ENCODE measurements at regions not wholly inside any gene's neighbourhood (a gene's known extent, or its start where the extent isn't known, plus 50 kb on each side); places are given as distances from the start of the nearest gene placed in this dataset.

DNA sequence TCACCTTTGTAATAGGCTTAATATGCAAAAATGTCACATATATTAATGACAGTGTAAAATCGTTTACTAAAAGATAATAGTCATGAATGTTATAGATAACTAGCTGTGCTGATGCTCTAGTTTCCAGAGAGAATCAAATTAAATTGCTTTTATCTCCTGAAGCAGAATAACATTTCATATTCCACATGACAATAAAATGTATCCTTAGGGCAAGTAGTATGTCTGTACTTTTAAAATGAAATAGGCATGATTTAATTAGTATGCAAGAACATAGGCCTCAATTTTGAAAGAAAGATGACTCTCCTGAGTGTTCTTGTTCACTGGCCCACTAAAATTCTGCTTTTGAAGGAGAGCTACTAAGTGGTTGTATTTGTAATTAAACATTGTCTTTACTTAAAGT lies 1027.0 kb downstream of the ARAP2 start:
- no peak for DNase-seq (ENCODE audit: low spot score)

DNA sequence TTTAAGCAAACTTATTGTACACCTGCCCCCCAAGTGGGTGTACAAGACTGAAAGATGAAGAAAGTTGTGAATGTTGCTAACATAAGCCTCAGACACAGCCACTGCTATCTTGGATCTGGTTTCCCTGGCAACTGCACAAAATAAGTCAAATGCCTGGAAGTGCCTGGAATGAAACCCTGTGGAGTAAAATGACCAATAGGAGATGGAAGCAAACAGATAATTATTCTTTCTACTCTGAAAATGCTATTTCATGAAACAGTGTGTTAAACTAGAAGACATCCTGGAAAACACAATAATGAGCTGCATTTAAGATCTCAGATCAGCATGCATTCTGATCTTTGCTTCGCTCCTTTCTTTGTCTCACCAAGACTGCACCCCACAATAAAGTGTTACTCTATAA lies 1016.0 kb downstream of the ARAP2 start:
- no peak for DNase-seq (ENCODE audit: low spot score)

DNA sequence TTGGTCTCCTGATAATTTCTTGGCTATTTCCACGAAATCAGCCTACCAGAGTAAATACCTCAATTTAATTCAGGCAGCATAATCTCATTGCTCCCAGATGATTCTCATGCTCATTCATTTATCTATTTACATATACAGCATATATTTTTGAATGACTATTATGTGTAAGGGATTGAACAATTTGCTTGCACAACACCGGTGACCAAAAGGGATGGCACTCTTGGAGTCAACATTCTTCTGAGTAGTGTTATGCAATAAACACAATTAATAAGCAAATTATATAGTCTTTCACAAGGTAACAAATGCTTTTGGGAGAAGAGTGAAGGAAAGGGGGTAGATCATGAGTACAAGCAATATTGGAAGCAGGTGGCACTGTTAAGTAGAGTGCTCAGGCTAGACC lies 1015.3 kb downstream of the ARAP2 start:
- no peak for DNase-seq (ENCODE audit: low spot score)

DNA sequence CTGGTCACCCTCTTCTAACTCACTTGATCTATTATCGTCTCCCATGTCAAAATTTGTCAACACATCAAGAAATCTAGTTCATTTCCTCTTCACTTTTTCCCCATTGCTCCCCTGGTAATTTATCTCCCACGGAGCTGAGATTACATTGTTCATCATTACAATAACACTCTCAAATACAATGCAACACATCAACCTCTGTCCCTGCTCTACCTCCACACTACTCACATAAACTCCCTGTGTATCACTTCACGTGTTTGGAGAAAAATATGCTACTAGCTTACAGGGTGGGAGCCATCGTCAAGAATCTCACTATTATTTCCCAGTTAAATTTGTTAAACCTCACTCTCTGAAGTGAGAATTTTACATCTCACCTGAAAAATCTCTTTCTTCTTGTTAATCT lies 1006.4 kb downstream of the ARAP2 start:
- DNase-seq (ENCODE audit: low spot score) = no peak

DNA sequence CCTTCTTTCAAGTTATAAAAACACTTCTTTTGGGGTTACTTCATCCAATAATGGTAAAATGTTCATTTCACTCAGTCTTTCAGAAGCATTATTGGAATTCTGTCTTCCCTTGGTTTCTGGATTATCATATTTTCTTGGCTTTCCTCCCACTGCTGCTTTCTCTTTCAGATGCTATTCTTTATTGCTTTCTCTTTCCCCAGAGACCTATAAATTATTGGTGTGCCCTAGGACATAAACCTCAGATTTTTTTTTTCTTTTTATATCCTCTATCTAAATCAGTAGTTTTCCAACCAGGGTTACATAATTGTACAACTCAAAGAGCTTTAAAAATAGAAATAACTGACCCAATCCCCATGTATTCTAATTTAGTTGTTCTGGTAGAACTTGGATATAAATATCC lies 1005.5 kb downstream of the ARAP2 start:
- no peak for DNase-seq (ENCODE audit: low spot score)

DNA sequence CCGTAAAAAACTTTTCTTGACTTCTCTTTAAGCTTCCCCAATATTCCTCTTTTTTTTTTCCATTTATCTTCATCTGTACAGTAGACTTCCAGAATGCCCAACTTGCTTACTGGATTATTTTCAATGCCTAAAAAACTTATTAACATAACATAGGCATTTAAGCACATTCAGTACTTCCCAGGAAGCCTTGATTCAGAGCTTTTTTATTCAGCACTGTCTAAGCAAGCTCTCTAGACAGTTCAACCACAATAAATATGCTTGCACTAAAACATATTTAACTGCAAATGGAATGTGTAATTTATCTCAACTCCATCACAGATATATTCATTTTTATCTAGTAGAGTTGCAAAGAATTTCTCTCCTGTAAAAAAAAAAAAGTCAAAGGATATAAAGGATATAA lies 997.8 kb downstream of the ARAP2 start:
- no peak for DNase-seq (ENCODE audit: low spot score)

DNA sequence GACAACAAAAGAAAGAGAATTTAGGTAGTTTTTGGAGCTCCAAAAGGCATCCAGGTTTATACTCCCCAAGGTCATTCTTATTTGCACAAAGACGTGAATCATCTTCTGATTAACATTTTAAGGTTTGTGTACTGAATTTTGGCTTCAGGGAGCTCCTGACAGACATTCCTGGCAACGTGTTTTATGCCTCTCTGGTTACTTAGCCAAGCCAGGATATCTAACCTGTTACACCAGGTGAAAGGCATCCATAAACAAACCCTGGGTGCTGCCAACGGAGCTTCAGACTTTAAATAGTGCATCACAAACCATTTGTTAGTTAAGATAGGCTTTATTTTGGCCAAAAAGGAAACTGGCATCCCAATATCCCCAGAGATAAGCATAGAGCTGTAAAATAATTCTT lies 997.3 kb downstream of the ARAP2 start:
- DNase-seq (ENCODE audit: low spot score) = no peak

DNA sequence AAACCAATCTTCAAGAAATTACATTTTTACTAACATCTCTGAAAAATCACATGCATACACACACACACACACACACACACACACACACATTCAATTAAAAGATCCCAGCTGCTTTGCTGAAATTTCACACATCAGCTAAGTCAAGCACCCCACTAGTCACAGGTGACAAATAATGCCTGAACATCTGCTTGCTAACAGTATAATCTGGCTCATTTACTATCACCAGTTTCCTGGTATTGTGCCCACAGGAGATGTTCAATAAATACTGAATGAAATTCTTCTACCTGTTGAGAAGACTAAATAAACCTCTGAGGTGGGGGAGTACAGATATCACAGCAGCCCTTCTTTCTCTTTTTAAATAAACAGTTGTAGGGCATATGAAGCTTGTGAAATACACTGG lies 994.0 kb downstream of the ARAP2 start:
- DNase-seq (ENCODE audit: low spot score) = no peak

DNA sequence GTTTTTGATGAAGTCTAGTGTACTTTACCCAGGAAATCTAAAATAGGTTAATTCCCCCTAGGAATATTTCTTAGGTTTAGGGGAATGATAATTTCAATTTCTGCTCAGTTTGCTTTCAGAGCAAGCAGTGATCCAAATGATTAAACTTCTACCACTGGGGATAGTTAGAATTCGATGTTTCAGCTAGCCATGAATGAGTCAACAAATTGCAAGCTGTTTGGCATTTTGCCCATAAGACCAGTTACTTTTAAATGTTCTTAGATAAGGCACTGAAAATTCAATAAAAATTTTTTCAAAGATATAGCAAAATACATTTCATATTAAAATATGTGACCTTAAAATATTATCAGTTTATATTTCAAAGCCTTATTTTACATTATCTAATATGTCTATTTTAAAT lies 993.6 kb downstream of the ARAP2 start:
- DNase-seq (ENCODE audit: low spot score) = no peak

DNA sequence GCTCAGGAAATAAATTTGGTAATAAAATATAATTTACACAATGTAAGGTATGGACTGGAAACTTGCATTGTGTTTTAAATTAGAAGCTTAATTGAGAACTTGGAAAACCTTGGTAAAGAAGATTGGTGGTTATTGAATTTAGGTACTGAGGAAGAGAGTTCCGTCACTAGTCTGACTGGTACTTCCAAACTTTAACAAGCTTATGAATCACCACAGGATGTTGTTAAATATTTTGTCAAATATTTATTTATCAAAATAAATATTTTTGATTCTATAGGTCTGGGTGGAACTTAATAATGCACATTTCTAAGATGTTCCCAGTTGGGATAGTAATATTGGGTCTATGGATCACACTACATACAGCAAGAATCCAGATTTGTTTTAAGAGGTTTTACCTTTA lies 992.2 kb downstream of the ARAP2 start:
- DNase-seq (ENCODE audit: low spot score) = no peak

DNA sequence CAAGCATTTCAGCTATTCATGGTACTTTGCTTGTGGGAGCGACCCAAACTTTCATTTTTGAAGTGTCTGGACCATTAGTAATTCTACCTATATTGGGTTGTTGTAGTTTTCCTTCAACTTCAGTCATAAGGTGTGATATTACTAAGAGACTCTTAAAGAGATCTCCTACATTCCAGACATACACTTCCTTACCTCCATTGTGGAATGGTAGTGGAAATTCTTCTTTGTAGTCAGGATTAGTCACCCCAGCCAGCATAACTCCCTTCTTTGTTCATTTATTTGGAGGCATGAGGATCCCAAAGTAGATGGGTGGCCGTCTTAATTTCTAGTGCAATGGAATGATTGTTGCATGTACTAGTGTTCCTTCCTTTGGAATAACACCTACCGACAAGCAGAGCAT lies 991.4 kb downstream of the ARAP2 start:
- DNase-seq (ENCODE audit: low spot score) = no peak

DNA sequence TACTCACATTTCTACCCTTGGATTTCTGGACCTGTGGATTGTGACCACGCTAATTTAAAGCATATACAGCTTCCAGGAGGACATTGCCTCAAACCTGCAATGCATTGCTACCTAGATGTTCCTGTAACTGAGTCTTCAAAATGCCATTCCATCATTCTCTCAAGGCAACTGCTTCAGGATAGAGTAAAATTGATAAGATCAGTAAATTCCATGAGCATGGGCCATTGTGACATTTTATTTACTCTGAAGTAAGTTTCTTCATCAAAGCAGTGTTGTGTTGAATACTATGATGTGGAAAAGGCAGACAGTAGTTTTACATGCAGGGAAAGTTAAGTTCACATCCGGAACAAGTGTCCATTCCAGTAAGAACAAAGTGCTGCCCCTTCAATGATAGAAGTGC lies 991.0 kb downstream of the ARAP2 start:
- DNase-seq (ENCODE audit: low spot score) = no peak

DNA sequence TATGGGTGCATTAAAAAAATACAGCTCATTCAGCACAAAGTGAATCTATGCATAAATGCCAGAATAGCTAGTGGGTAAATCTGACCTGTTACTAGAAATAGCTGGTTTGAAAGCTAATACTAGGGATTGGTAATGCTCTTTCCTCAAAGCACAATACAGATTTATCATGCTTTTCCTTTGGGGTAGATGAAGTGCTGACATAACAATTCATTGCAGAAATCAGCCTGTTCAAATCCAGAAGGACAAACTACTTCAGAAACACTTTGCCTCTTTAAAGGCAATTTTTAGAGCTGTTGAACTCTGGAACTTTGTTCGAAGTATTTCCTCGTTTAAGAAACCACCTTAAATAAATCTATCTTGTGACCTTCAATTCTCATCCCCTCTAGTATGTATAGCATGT lies 957.9 kb downstream of the ARAP2 start:
- no peak for DNase-seq (ENCODE audit: low spot score)

DNA sequence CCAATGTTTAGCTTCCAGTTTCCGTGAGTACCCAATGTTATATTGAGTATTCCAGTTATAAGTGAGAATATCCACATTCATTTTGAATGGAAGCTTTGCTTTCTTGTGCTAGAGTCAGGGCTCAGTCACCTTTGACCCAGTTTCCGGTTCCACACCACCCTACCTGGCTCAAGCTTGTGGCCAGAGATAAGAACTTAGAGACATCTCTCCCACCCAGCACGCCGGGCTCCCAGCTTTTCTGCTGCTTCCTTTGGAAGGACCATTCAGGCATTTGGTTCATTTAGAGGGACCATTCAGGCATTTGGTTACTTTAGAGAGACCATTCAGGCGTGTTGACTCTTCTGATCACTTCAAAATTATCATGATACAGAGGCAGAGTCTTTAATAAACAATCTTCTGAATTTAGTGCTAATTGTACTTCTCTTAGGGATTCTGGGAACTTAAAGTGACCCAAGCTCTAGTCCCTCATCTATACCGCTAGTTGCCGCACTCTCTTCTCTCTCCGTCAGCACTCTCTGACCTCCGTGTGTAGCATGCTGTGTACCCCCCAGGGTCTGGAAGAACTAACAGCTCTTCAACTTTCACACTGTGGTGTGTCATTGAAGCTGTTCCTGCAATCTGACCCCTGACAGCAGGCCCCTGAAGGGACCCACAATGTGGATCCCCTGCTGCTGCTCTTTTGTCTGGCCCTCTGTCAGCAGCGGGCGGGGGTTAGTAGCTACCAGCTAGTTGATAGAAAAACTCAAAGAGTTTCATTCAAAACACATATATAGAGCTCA lies 943.1 kb downstream of the ARAP2 start:
- no peak for DNase-seq (ENCODE audit: low spot score)

DNA sequence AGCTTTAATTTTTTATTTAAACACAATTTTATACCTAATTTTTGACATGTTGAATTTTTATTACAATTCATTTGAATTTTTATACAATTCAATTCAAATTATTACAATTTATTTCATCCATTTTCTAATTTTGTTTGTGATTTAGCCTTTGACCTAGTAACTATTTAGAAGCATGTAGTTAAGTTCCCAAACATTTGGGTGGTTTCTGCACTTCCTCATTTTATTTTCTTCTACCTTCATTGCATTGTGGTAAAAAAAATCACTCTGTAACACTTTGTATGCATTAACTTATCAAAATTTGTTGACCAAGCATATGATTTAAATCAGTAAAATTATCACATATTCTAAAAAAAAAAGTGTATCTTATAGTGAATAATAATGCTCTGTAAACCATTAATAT lies 928.9 kb downstream of the ARAP2 start:
- DNase-seq (ENCODE audit: low spot score) = no peak

DNA sequence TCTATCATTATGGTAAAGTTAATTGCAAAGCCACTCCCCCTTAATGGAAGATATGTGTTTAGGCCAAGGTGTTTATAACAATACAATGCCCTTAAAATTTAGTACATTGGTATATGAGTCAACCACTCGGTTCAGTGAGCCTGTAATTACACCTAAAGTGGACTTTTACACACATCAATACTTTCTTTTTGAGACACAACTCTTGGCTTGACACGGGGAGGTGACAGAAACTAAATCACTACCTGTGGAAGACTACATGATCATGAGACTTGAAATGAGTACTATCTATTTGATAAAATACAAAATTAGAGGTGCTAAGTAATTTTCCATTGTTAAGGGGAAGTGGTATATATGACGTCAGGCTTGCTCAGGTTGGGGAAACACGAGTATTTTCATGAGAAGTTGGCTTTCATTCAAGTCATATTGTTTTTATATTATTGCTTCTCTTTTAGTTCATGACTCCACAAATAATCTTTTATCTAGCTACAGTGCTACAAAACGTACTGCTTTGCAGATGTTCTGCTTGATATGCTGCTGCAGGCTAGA lies 918.3 kb downstream of the ARAP2 start:
- DNase-seq (ENCODE audit: low spot score) = no peak

DNA sequence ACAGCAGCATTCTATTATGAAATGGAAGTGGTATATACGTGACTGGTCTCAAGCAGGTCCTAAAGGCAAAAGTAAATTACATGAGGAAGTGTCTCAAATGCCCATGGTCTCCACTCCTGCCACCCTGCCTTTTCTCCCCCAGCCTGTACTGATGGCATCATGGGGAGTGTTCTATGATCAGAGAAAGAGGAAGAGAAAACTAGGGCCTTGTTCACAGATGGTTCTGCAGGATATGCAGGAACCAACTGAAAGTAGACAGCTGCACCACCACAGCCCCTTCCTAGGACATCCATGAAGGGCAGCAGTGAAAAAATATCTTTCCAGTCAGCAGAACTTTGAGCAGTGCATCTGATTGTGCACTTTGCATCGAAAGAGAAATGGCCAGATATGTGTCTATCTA lies 901.5 kb downstream of the ARAP2 start:
- no peak for DNase-seq (ENCODE audit: low spot score)

DNA sequence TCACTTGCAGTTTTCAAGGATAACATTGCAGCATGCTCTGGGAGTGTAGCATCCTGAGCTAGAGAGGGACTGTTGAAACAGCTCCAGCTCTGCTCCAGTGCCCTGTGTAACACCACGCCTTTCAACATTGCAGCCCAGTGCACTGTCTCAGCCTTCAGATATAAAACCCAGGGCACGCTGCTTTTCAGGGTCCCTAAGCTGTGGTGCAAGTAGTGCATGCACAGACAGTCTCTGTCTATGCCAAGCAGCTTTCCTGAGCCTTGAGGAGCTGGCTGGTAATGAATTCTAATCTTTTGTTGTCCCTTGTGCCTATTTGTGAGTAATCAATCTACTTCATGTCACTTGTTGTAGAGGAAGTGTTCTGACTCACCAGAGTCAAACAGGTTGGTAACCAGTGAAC lies 897.0 kb downstream of the ARAP2 start:
- DNase-seq (ENCODE audit: low spot score) = no peak

DNA sequence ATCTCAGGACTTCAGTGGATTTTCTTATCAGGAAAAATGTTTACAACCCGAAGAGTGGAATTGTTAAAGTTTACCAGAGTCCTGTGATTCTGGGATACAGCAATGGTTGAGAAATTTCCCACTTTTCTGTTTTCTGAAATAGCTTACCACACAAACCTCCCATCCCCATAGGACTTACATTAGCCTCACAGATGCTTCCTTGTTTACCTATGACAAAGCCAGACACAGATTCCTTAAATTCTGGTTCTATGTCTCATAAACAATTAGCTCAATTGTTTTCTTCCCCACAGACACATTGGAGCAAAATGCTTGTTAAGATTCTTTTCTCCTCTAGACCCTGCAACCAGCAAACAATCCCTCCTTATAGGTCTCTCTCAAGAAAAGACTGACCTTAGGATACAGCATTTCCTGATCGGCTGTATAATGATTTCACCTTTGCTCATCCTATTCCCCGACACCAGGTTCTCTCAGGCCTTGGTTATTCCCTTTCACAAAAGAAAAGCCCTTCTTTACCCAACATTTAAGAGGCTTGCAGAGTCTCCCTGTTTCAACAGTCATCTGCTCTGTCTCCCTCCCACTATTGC lies 886.2 kb downstream of the ARAP2 start:
- DNase-seq (ENCODE audit: low spot score) = no peak

DNA sequence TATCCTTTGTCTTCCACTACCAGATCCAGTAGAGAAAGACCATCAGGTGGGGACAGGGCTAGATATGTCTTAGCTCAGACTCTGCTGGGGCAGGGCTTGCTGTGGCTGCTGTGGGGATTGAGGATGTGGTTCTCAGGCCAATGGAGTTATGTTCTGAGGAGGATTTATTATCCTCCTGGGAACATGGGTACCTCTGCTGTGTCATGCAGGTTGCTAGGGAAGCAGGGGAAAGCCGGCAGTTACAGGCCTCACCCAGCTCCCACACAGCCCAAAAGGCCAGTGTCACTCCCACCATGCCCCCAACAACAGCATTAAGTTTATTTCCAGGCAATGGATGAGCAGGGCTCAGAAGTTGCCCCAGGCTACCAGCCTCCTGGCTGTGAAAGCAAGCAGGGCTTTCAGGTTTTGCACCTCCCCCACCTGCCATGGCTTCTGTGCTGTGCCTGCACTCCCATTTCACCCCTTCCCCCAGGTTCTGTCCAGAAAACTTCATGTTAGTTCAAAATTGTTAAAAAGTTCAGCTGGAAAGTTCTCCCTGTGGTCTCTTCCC lies 879.9 kb downstream of the ARAP2 start:
- no peak for DNase-seq (ENCODE audit: low spot score)

DNA sequence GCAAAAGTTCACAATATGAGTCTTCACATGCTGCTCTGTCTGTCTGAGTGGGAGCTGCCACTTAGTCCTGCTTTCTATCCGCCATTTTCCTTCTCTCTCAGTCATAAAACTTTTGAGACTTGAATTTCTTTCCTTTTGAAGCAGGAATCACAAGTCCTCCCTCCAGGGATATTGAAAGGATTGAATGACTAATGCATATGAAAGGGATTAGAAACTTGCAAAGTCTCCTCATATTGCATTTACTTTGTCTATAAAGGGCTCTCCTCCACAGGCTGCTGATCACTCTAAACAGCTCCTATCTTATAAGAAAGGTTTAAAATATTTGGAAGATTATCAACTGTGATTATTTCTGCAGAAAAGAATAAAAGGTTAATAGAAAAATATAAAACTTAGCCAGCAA lies 879.1 kb downstream of the ARAP2 start:
- no peak for DNase-seq (ENCODE audit: low spot score)

DNA sequence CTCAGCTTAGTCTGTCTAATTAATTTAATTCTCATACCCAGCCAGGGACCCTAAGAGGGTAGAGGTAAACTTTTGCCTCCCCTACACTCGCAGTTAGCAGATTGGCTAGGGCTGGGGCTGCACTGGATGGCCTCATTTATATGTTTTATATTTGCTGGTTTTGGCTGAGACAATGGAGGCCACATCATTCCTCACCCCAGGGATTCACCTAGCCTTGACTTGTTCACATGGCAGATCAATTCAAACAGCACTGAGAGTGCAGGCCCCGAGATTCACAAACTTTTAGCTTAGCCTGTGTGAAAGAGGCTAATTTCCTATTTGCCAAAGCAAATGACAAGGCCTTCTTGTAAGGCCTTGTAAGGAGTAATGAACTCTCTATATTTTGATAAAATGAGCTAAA lies 844.4 kb downstream of the ARAP2 start:
- DNase-seq (ENCODE audit: low spot score) = no peak

DNA sequence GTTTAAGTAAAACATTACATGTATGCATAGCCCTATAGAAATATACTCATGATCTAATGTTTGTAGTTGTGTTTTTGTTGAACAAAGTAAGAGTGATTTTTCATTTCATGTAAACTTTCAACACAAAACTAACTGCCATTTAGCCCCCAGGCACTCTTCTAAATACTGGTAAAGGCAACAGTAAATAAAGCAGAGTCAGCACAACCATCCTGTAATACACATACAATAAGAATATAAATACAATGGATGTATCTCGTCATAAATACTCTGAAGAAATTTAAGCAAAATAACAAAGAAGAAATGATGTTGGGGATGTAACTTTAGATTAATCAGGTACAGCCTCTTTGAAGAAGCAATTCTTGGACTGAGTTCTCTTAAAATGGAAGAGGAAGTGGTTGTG lies 821.2 kb downstream of the ARAP2 start:
- no peak for DNase-seq (ENCODE audit: low spot score)

DNA sequence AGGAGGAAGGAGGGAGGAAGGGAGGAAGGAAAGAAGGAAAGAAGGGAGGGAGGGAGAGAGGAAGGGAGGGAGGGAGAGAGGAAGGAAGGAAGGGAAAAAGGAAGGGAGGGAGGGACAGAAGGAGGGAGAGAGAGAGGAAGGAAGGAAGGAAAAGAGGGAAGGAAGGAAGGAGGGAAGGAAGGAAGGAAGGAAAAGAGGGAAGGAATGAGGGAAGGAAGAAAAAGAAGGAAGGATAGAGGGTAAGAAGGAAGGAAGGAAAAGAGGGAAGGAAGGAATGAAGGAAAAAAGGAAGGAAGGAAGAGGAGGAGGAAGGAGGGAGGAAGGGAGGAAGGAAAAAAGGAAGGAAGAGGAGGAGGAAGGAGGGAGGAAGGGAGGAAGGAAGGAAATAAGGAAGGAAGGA lies 796.8 kb downstream of the ARAP2 start:
- DNase-seq (ENCODE audit: low spot score) = no peak
